DND-41 (cell line): ENCODE measurements at regions not wholly inside any gene's neighbourhood (a gene's known extent, or its start where the extent isn't known, plus 50 kb on each side); places are given as distances from the start of the nearest gene placed in this dataset.

ENCODE experiments used
- EZH2 ChIP-seq: IDR thresholded peaks from 3 replicates; pipeline ENCODE4 v1.6.1; 2012; ENCODE audit warnings: borderline replicate concordance, low read depth, mild to moderate bottlenecking, moderate library complexity, low read length, inconsistent platforms; ENCODE audit not compliant: severe bottlenecking
- TF ChIP-seq, protein P1 (sequence below): IDR thresholded peaks from 2 replicates; pipeline ENCODE4 v1.5.1; 2012; ENCODE audit warnings: borderline replicate concordance, low read length, moderate library complexity, mild to moderate bottlenecking; ENCODE audit not compliant: poor library complexity, severe bottlenecking; ENCODE audit errors: extremely low read depth

DNA sequence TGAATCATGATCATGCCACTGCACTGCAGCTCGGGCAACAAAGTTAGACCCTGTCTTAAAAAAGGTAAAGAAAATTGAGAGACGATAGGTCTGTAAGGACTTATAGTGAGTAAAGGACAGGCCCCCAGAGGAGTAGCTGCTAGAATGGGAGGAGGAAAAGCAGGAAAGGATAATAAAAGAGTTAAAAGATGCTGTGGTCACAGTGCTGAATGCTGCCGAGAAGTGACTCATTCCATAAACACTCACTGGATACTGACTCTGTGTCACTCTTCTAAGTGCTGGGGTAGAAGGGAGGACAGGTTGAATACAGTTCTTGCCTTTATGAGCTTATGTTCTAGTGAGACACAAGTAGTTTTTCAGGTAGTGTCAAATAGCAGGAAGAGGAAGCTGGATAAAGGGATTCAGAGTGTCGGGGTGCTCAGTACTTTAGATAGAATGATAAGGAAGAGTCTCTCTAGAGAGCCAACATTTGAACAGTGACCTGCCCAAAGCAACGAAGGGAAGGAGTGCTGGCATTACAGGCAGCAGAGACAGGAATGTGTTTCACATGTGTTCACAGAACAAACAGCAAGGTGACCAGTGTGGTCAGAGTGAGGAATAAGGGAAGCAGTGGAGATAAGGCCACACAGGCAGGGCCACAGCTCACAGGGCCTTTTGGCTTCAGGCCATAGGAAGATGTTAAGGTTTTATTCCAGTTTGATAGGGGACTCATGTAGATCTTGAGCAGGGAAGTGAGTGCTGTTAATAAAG, 1240.5 kb downstream of the UQCRFS1 start:
- TF ChIP-seq, protein P1, sequence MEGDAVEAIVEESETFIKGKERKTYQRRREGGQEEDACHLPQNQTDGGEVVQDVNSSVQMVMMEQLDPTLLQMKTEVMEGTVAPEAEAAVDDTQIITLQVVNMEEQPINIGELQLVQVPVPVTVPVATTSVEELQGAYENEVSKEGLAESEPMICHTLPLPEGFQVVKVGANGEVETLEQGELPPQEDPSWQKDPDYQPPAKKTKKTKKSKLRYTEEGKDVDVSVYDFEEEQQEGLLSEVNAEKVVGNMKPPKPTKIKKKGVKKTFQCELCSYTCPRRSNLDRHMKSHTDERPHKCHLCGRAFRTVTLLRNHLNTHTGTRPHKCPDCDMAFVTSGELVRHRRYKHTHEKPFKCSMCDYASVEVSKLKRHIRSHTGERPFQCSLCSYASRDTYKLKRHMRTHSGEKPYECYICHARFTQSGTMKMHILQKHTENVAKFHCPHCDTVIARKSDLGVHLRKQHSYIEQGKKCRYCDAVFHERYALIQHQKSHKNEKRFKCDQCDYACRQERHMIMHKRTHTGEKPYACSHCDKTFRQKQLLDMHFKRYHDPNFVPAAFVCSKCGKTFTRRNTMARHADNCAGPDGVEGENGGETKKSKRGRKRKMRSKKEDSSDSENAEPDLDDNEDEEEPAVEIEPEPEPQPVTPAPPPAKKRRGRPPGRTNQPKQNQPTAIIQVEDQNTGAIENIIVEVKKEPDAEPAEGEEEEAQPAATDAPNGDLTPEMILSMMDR, result no peak
- TF ChIP-seq EZH2, result no peak
